ENCODE measurements at regions not wholly inside any gene's neighbourhood (a gene's known extent, or its start where the extent isn't known, plus 50 kb on each side); places are given as distances from the start of the nearest gene placed in this dataset.

DNA sequence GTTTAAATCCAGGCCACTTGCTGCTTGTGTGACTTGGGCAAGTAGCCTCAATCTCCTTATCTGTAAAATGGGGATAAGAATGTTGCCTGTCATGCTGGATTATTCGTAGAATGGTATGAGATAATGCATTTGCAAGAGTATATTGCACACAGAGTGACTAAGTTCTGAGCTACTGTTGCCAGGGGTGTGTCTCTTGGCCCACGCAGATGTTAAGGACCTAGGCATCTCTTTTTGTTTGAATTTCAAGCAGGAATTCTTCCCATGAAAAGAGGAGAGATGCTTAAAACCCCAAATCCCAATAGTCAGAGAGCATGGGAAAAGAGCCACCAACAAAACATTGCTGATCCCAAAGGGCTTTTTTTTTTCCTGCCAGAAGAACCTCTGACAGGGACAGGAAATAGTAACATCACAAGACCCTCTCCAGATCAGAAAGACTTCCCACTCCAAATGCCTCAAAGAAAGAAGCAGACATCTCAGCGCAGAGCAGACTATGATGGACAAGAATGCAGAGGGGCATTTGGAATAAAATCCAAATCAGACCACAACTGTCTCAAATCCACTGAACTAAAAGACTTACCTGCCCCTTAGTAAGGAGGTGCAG, 90.5 kb downstream of the MRPL46 start:
- TF ChIP-seq REST (IDR thresholded peaks at IDR 0.05; ENCODE audit: low read depth), result no peak
- no peak for TF ChIP-seq MAX (IDR thresholded peaks at IDR 0.05)
- no peak for TF ChIP-seq EGR1 (IDR thresholded peaks at IDR 0.05)
- no peak for TF ChIP-seq TEAD4 (IDR thresholded peaks at IDR 0.05)
- TF ChIP-seq TAF1 (IDR thresholded peaks at IDR 0.05; ENCODE audit: low read depth), result no peak
- TF ChIP-seq FOXM1 (IDR thresholded peaks at IDR 0.05; ENCODE audit: borderline replicate concordance, low read depth), result no peak
- no peak for TF ChIP-seq YY1 (IDR thresholded peaks at IDR 0.05; ENCODE audit: low read depth)
- no peak for TF ChIP-seq USF1 (IDR thresholded peaks at IDR 0.05)
- TF ChIP-seq RAD21 (IDR thresholded peaks at IDR 0.05; ENCODE audit: low read depth), result no peak
- TF ChIP-seq EP300 (IDR thresholded peaks at IDR 0.05; ENCODE audit: borderline replicate concordance), result no peak
- no peak for TF ChIP-seq CEBPB (IDR thresholded peaks at IDR 0.05)
- TF ChIP-seq CREB1 (IDR thresholded peaks at IDR 0.05; ENCODE audit: low read depth), result no peak

Measured in Ishikawa (cell line).